HG03378 (cell line): ENCODE measurements at regions not wholly inside any gene's neighbourhood (a gene's known extent, or its start where the extent isn't known, plus 50 kb on each side); places are given as distances from the start of the nearest gene placed in this dataset.

Source experiments
- ATAC-seq: cut with Tn5 transposase; IDR thresholded peaks from one replicate; pipeline ENCODE4 v1.9.1; 2021; ENCODE audit warnings: mild to moderate bottlenecking, moderate library complexity; ENCODE audit not compliant: unreplicated experiment

DNA sequence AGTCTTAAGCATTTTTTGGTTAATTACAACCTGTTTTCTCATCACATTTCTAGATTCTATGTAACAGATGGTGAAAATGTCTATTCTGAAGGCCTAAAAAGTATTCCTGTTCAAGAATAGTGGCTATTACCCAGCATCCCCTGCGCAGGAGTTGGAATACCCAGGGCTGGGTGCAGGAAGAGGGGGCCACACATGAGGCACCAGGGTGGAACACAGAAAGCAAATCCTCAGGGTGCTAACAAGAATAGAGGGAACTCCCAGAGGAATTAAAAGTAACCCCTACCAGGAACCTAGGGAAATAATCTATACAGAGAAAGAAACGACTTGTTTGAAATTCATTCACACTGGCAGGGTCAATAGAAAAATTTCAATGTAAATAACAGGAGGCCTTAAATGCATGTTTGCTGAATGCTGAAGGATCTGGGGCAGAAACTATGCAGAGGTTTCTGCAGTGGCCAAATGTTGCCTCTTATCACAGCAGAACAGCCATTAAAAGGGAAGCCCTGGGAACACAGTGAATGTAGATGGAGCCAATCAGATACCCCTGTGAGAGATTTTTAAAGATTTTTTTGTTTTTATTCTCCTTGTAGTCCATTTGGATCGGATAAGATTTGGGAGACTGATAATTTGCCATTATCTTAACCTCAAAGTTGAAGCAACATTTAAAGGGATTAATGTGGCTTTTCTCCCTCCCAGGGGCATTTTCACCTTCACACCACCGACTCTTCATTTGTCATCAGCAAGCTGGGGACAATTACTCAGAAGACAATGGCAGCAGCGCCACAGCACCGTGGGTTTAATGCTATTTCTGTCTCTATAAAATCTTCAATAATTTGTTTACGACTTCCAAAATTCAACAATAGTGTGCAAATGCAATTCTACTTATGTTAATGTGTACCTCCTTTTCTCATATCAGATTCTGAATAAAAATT, 196.0 kb upstream of the PSMD7 start:
- no peak for ATAC-seq

DNA sequence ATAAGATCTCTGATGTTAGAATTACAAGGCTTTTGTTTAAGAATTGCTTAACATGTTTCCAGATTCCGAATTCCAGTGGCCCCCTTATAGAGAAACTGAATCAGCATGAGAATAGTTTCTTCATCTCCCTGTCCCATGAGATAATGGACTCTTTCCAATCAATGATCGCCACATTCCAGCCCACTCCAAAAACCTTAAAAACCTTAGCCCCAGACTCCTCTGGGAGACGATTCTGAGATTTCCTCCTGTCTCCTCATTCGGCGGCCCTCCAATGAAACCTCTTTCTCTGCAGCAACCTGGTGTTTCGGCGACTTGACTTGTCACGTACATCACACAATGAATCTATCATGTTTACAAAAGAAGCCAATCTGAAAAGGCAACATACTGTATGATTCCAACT, 197.1 kb upstream of the PSMD7 start:
- no peak for ATAC-seq

DNA sequence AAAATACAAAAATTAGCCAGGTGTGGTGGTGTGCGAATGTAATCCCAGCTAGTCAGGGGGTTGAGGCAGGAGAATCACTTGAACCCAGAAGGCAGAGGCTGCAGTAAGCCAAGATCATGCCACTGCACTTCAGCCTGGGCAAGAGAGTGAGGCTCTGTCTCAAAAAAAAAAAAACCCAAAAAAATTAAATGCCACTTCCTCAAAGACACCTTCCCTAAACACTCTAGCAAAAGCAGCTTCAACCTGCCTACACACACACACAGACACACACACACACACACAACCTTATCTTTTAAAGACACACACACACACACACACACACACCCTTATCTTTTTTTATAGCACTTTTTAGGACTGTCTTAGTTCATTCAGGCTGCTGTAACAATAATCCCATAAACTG, 201.7 kb upstream of the PSMD7 start:
- no peak for ATAC-seq

- peak; percentile 93 for ATAC-seq
Observed at GRCh38 chr16:74094514-74094913, 202.1 kb upstream of the PSMD7 start.

DNA sequence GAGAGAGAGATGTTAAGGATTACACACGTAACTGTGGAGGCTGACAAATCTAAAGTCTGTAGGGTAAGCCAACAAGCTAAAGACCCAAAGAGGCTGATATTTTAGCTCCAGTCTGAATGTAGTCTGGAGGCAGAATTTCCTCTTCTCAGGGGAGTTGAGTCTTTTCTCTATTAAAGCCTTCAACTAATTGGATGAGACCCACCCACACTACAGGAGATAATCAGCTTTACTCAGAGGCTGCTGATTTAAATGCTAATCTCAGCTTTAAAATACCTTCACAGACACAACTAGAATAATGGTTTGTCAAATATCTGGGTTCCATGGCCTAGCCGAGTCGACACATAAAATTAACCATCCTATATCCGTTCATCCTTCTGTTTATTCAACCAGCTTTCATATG, 204.3 kb upstream of the PSMD7 start:
- ATAC-seq: no peak

DNA sequence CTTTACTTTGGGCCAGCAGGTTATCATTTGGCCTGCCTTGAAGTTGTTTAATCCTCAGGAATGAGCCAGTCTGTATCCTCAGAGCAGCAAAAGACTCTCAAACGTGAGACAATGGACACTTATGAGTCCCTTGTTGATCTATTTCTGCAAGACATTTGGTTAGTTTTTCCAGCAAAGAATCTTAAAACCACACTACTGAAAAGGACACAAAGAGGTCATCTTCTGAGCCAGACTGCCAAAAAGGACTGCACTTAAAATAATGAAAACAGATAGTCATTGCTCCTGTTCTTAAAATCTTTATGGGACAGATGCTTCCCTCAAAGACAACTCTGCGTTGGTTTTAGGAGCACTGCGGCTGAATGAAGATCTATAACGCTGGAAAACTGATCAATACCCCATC, 205.7 kb upstream of the PSMD7 start:
- ATAC-seq: no peak

- ATAC-seq: no peak
Observed at GRCh38 chr16:74083541-74083940, 213.1 kb upstream of the PSMD7 start.

- no peak for ATAC-seq
Observed at GRCh38 chr16:74080311-74080710, 216.3 kb upstream of the PSMD7 start.

- peak; percentile 73 for ATAC-seq
Observed at GRCh38 chr16:74079232-74079586, 217.4 kb upstream of the PSMD7 start.

DNA sequence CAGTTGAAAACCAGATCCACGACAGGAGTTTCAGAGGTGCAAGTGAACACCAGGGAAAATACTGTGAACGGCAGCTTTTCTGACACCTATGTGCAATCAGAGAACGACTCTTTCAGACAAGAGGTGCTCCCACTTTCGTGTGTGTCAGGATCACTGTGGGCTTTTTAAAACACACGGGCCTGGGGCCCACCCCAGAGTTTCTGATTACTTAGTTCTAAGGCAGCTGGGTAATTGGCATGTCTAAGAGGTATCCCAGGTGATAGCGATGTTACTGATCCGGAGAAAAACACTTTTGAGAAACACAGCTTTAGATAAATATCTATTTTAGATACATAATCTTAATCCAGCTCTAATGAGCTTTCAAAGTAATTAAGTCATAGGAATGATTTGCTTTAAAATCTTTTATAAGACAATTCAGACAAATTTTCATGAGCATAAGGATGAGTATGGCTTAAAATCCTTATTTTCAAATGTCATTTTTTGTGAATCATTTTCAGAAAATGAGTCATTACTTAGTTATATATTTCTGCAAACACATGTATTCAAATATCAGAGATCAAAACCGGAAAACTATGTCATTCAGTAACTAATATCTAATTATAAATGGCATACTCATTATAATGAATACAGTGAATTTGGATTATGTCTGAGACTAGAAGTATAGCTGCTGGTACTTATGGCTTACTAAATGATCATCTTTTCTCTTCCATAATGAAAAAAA, 217.9 kb upstream of the PSMD7 start:
- ATAC-seq: peak; percentile 76

GRCh38 chr16:74076568-74076967, 220.0 kb upstream of the PSMD7 start:
- ATAC-seq: no peak

GRCh38 chr16:74075393-74075792, 221.2 kb upstream of the PSMD7 start:
- no peak for ATAC-seq

DNA sequence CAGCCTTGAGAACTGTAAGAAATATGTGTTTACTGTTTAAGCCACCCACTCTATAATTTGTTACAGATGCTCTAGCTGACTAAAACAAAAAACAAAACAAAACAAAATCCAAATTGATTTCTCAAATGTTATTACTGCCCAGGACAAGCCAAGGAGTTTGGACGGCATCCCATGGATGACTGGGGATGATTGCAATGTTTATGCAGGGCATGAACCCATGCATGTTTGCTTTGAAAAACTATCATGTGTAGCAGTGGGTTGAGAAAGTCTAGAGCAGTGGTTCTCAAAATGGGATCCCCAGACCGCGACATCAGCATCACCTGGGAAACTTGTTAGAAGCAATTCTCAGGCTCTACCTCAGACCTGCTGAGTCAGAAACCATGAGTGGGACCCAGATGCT, 223.2 kb upstream of the PSMD7 start:
- ATAC-seq: no peak

- no peak for ATAC-seq
Observed at GRCh38 chr16:74071996-74072535, 224.5 kb upstream of the PSMD7 start.

DNA sequence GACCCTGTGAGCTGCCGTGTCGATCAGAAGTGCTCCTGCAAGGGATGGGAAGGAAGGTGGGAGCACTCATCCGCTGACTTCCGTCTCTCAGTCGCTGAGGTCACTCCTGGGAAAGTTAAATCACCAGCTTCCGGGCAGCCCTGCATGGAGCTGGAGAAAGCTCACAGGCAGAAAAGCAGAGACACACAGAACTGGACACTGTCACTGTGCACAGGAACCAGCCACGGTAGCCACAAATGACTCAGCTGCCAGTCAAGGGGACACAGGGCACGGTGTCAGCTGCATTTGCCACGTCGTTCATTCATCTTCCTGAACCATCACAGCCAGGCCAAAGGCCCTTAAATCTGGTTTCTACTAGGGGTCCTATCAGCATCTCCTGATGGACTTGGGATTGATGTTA, 226.4 kb upstream of the PSMD7 start:
- ATAC-seq: no peak

GRCh38 chr16:74064120-74064735, 232.4 kb upstream of the PSMD7 start:
- no peak for ATAC-seq

DNA sequence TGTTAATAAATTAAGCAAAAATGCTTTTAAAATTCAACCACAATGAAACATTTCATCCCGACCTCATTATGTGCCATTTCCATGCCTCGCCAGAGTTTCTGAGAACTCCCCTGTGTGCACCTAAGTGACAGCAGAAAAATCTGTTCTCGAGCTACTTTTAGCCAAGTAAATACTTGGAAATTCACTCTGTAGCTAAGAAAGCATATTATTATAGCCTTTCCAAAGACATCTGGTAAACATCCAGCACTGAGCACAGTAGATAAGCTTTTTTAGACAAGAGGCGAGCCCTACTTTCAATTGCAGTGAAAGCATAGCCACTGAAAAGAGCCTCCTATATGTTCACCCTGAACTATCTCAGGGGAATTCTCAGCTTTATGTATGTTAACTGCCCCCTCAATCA, 242.8 kb upstream of the PSMD7 start:
- ATAC-seq: no peak

GRCh38 chr16:74053312-74053711, 243.3 kb upstream of the PSMD7 start:
- ATAC-seq: no peak

- no peak for ATAC-seq
Observed at GRCh38 chr16:74052016-74052415, 244.6 kb upstream of the PSMD7 start.

- ATAC-seq: no peak
Observed at GRCh38 chr16:74049027-74049426, 247.6 kb upstream of the PSMD7 start.

DNA sequence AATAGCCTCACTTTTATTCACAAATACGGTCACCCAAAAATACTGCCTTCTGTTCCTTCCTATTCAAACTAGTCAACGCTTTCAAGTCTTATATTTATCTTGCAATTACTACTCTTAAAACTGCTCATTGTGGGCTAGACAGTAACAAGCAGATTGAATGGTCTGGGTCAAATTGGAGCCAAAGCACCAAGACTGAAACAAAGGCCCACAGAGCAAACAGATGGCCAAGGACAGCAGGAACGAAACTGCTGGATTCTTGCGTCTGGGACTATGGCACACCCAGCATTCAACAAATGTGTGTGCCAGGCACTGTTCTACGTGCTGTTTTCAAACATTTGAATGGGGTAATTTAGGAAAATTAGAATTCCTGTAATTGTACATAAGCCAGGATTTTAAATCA, 250.1 kb upstream of the PSMD7 start:
- ATAC-seq: no peak

DNA sequence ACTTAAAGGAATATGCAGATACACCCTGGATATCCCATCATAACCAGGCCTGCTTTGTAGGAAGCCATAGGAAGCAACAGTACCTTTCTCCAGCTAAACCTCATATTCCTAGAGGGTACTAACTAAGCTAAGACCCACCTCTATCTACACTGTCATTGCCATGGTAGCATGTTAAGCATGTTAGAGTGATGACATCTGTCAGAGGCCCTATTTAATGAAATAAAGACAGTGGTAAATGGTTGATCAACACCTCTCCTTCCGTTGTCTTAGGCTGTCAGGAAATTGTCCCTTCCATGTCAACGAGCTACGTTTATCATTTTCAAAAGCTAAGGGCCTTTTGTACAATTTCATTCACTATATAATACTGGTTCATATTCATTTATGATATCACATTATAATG, 251.1 kb upstream of the PSMD7 start:
- no peak for ATAC-seq
